Inflammatory macrophage treated with lipopolysaccharide for 1 hour (primary cell): ENCODE measurements at regions not wholly inside any gene's neighbourhood (a gene's known extent, or its start where the extent isn't known, plus 50 kb on each side); places are given as distances from the start of the nearest gene placed in this dataset.
"Not testable (repeated sequence)": the region's sequence is repeated elsewhere in the genome, so short reads cannot be mapped to it uniquely, and the experiment has no call there.

Experiments
- DNase-seq, 2 donors: peaks; one replicate each; pipeline ENCODE4 v3.0.0-alpha.2; 2020 to 2022

DNA sequence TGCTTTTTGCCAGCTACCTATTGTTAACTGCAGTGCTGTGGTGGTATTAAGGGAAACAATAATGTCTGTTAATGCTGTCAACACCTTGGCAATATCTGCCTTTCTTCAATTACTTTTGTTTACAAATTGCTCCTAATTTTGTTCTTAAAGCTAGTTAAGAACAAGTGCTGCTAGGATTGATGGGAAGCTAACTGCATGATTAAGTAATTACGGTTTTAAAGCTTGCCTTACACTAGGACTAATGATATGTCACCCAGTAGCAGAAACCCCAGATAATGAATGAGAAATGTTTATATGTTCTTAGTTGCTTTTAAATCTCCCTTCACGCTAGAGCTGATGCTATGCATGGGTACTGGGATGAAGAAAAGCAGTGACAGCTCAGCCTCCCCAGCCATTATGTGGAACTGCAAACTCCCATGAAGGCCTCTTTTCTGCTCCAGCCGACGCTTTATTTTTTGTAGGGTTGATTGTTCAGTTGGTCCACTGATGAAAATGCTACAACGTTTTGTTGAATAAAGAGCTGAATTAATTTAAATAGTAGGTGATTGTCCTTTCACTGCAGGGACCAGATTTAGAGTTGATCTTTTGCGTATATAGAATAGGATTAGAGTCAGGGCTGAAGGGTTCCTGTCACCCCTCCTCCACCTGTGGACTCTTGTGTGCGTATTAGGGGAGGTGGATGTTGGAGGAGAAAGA lies 610.5 kb downstream of the TFAP2B start:
- no peak for DNase-seq

DNA sequence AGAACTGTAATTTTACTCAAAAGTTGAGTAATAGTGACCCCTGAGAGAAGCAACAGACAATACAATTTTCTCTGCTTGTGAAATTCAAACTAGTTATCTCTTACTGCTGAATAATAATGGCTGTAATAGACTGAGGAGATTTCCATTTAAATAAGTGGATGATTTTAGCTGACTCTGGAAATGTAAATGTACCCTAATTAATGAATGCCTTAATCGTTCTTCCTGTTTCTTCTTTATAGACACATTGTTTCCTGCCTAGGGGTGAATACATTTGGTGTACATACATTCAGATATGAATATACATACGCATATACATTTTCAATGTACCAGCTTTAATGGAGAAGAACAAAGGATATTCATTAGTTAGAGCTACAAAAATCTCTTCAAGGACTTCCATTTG lies 611.9 kb downstream of the TFAP2B start:
- DNase-seq = no peak

DNA sequence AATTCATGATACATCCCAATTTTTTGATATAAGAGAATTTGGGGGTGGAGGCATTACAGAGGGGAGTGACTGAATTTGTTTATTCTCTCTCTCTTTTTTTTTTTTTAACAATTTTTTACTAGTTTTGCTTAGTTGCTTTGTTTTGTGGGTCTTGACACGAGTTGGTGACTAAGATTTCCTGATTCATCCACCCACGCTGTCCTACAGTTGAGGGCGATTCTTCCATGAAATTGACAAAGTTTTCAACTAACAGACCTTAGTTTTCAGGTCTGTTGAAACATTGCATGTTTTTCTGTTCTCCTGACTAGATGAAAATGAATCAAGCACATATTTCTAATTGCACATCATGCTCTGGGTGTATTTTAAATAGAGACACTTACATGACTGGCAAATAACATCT lies 613.8 kb downstream of the TFAP2B start:
- DNase-seq = no peak

DNA sequence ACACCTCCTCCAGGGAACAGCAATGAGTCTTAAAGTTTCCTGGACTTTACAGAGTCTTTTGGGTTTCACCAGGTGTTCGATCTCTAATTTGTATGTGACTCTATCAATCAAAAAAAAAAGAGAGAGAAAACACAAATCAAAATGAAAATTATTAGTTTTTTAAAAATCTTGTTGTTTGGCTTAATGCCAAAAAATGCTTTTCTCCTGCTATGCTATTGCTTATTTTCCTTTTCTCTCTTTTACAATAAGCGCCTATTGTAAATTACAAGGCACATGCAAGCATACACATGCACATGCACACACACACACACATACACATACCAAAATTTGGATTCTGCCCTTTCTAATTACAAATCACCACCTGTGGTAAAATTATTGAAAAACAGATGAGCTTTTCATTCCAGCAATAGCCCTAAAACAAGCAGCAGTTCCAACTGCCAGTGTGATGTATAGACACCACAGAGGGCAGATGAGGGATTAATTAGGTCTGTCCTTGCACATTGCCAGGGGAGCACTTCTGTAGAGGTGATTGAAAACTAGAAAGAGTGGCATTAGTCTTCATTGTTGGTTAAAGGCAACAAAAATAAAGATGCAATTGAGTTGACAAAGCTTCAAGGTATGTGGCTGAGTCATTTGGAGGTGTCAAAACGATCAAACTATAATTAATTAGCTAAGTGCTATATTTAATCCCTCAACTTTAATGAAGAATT lies 631.7 kb downstream of the TFAP2B start:
- no peak for DNase-seq

DNA sequence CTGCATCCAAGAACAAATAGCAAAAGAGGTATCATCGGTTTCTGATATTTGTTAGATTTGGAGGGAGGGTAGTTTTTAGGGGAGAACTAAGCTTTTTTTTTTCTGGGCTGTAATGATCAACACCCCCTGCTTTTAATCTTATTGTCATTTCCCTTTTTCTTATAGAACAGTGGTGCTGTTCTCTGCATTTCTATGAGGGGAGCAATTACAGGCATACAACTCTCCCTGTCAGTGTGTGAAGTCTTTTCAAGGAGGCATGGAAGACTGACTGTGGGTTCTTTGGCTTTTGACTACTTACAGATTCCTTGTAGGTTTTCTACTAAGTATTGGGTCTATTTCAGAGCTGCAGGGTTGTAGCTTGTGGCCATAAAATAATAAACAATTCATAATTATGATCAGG lies 632.3 kb downstream of the TFAP2B start:
- DNase-seq = no peak

DNA sequence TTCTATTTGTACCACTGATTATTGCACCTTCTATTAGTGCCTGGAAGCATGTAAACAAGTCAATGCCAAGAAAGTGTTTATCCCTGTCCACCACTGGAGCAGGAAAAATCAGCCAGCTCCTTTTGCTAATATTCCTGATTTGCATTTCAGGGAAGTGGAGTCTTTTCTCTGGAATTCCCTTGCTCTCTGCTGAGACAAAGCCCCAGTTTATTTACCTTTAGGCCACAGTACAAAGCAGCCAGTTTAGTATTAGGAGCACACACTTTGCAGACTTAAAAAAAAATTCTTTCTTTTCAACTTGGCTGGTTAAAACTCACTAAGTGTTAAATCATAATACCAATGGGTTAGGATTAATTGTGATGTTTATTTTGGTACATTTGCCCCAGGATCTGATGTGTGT lies 631.1 kb downstream of the PKHD1 start:
- no peak for DNase-seq

DNA sequence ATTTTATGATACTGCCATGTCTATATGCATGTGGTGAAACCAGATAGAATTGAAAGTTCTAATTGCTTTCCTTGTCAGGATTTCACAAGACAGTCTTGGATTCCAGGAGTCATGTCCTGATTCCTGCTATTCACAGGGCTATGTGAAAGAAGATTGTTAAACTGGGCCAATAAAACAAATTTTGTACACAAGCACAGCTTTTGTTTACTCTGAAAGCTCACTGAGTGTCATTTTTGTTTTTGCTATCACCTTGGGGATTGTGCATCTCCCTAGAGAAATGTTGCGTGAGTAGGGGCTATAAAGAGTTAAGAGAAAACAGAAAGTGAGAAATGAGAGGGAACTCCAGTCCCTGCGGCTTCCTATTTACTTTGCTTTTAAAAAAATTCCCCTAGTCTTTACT lies 627.5 kb downstream of the PKHD1 start:
- no peak for DNase-seq

DNA sequence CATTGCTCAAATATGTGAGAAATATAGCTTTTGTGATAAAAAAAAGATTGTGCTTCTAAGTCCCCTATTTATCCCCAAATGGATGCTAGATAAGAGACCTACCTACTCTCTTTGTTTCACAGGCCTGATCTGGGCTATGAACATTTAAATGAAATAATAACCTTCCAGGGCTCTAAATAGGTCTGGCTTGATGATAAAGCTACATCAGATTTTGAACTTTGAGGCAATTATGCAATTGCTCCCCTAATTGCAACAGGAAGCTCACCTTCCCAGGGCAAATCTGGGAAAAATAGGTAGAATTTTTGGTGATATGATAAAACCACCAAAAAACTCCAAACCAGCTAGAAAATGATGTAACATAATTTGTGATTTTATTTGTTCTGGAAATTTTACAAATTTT lies 624.5 kb downstream of the PKHD1 start:
- DNase-seq = no peak

DNA sequence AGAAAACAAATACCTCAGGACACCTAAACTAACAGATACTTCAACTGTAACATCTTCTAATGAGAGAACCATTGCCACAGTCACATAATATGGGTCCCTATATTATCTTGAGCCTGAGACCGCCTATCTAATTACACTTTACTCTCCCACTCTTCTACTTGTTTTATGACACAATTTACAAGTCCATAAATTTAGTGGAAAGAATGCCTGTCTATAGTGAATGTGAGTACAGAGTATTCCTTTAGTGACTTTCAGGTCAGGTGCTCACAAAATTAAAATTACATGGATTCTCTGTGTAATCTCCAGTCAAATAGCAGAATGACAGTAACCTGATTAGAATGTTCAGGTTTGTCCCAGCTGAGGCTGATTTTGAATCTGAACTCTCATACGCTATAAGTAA lies 624.1 kb downstream of the PKHD1 start:
- no peak for DNase-seq

DNA sequence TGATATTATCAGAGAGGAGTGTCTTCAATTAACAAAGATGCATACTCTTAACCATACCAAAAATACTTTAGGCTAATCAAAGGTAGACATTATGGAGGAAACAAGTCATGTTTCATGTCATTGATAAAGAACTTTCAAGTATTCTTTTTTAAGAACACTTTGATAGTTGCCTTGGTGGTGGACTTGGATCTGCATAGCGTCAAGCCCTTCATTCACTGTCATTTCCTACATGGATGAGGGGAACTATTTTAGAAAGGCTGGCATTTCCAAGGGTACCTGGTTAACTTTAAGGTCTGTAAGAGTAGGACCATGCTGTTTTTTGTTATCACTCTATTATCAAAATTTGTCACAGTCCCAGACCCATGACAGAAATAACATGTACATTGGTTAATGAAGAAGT lies 622.5 kb downstream of the PKHD1 start:
- DNase-seq = no peak

DNA sequence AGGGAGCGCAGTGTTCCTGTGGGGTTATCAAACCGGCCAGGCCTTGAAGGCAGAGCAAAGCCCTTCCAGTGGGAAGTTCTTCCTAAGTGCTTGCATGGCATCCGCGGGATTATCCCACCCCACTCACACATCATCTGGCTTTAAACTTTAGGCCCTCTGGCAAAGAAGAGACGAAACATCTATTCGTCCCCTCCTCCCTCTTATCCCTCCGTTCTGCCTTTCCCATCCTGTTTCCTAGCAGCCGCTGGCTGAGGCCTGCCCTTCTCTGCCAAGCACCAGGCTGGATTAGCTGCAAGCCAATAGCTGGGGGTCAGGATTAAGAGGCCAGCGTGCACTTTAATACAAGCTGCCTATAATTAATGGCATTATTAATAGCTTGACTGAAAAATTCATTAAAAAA lies 621.0 kb downstream of the PKHD1 start:
- DNase-seq = no peak

DNA sequence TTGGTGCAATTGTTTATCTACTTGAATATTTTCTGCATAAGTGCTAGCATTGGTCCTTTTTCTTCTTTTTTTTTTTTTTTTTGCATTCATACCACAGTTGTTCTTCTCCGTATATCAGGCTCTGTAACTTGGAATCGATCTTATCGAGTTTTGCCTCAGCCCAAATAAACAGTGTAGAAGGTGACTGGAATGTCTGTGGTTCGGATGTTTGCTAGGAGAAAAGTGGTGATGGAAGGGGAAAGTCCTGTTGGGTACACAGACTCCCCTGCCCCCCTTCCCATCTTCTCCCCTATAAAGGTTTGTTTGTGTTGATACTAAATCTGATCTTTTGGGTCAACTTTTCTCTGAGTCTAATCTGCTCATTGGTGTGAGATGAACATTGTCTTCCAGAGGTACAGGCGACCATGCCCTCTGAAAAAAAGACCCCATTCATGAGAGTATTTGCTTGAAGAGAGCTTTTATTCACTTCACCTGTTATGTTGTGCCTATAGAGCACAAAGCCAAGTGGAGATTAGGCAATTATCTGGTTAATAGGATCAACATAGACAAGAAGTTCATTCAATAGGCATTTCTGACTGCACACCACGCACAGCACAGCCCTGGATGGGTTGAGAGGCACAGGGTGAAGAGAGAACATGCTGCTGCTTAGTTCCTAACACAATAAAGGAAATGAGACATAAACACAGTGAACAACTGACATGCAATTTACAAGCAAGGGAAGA lies 620.0 kb downstream of the PKHD1 start:
- DNase-seq = no peak

DNA sequence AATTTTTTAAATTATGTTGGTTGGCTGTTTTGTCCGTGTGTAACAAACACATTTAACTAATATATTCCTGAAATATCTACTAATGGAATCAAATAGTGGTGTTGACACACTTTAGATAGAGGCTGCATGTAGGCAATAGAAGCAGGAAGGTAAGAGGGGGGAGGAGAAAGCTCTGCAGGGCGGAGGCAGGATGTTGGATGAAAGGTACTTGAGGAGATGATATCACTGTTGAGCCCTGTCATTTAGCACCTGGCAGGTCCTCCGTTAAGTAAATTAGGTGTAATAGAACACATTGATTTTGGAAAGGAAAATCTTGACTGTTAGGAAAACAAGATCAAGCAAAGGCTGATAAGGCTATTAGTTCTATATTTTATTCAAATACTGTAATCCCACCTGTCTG lies 618.7 kb downstream of the PKHD1 start:
- no peak for DNase-seq

DNA sequence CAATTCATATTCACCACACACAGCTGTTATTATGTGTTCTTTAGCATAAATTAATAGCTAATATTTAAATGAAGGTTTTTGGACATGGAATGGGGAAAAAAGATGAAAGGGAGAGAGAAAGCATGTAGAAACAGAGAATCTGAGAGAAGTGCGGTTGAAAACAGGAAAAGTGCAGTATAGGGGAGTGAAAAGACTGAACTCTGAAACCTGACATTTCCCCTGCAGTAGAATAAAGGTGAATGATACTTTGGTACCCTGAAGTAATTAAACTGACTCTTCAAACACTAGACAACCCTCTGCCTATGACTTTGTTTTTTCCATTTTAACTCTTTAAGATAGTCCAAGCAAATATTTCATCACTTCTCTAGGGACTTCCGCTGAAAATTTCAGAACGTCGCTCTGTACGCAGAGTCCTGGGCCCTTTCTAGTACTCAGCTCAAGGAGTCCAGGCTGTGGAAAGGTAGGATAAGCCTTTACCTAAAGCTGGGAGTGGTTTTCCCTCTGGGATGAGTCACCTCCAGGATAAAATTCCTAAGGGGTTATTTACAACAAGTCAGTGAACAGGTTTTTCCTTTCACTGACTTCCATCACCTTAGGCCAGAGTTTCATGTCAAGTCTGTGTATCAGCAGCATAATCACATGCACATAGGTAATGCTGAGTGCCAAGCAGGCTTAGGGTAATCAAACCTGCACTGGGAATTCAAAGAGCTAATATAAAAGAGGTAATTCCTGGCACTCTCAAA lies 614.5 kb downstream of the PKHD1 start:
- DNase-seq = no peak

DNA sequence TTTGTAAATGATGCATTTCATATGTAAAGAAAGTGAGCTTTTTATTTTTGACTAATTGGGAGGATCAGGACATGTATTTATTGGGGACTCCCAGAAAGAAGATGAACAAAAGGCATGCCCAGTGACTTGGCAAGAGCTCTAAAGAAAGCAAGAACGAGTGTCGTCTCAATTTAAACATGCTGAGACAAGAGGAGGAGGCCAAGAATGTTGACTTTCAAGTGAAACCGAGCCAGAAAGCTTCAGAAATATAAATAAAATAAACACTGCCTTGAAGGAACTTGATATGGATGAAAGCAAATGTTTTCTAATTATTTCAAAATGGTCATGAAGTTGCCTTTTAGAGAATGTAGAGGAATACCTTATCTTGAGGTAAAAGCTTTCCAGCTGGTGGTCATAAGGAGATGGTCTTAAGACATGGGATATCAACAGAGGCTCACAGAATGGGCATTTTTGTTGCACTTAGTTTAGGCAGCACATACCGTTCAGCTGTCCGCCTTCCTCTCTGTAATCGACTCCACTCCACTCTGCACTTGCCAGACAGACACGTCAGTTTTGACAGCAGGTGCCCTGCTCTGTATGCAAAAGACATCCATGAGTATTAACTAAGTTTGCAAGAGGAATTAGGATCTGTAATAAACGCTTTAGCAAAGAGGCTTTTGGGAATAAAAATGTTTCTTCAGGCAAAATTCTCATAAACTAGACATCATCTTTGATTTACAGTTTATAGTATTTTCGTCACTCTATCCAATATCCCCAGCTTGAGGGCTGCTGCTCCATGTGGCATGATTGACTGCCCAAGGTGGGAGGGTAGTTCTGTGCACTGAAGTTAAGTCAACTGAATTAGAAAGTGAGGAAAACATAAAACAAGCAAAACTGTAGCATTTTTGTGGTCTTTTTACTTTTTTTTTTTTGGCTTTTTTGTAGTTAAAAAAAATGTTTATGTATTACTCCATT lies 613.1 kb downstream of the PKHD1 start:
- DNase-seq = no peak

DNA sequence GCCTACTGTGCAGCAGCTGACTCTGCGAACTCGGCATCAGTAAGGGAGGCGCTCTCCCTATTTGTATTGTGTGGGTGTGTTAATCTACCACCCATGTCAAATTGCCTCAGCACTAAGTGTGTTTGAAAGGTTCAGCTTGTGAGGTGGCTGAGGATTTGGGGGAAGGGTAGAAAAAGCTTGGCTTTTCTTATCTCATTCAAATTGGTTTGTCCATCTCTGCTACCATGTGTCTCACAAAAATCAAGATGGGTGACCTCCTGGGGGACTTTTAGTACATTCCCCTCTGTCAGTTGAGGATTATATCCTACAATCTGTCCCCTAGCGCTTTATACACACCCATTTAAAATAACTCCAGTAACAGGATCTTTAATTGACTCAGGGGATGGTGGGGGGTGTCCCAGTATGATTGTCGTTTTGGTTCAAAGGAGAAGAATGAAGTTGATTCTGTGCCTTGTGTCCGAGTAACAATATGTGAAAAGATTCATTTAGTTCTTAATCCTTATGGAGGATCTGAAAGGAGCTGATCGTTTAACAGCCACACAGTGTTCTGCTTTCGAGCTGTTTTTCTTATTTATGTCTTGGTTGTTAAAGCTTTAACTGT lies 609.6 kb downstream of the PKHD1 start:
- no peak for DNase-seq

DNA sequence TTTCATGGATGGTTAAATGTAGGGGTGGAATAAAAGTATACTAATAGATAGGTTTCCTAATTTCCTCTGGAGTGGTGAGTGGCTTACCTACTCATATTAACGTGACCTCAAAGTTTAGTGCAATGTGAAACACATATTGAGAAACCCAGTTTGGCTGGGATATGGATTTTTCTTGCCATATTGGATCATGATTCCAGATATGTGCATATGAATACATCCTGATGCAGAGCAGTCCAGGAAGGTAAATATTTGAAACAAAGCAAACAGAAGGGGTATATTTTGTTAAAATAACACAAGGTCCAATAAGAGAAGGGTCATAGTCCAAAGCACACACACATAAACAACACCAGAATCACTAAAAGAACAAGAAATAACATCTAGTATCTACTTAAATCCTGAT lies 608.1 kb downstream of the PKHD1 start:
- no peak for DNase-seq

DNA sequence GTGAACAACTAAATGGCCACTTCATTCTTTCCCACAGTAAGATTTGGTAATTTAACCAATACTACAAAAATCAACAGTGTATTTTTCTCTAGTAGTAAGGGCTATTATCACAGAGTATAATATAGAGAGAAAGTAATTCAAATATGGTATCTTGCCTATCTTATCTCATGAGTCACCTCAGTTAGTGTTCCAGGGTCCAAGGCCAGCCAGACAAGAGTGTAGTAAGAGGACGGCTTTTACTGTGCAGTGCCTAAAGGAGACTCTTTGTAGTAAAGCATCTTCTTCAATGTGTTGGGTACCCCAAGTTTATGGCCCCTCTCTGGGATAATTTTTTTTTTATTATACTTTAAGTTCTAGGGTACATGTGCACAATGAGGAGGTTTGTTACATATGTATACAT lies 607.4 kb downstream of the PKHD1 start:
- DNase-seq = no peak

DNA sequence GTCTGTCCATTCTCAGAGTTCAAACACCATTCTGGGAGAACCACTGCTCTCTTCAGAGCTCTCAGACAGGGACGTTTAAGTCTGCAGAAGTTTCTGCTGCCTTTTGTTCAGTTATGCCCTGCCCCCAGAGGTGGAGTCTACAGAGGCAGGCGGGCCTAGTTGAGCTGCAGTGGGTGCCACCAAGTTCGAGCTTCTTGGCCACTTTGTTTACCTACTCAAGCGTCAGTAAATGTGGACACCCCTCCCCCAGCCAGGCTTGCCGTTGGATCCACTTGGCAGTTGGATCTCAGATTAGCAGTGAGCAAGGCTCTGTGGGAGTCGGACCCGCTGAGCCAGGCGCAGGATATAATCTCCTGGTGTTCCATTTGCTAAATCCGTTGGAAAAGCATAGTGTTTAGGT lies 601.5 kb downstream of the PKHD1 start:
- DNase-seq = not testable (repeated sequence)

DNA sequence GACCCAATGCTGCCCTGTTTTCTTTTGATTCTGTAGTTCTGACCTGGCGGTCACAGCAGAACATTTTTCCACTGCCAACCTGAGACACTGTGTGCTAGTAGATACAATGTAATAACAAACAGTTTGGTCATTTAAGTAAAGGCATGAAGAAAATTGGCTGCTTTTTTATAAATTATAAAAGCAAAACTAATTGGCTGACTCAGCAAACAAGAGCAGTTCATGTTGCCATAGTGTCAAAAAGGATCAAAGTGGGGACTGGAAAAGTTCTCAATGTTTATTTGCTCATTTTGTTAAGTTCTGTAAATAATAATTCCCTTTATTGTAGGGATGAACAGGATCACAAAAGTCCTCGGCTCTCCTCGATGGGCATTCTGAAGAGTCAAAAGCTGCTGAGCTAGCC lies 599.5 kb downstream of the PKHD1 start:
- no peak for DNase-seq

DNA sequence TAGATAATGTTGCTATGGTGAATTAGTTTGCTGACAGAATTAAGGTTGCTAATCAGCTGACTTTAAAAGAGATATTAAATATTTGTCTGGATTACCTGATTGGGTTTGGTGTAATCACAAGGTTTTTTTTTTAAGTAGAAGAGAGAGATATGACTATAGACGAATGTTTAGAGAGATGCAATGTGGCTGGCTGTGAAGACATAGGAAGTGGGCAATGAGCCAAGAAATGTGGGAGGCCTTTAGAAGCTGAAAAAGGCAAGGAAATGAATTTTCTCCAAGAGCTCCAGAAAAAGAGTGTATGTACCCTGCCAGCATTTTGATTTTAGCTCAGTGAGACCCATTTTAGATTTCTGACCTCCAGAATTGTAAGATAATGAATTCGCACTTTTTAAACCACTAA lies 598.3 kb downstream of the PKHD1 start:
- DNase-seq = no peak

DNA sequence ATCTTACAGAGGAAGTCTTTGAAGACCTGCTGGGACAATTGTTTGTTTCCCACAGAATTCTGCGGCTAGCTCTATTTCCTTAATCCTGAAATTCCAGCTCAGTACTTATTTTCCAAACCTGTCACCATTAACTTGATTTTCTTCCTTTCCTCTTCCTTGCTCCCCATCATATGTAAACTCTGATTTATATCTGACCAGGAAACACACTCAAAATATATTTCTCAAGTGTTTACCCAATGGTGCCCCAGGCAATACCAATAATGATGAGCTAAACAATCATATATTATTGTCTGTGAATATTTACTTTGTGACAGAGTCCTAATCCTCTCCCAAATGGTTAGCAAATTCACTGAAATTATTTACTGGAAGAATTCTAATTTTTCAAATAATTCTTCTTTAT lies 597.3 kb downstream of the PKHD1 start:
- DNase-seq = no peak
